HG03432 (cell line): ENCODE measurements at regions not wholly inside any gene's neighbourhood (a gene's known extent, or its start where the extent isn't known, plus 50 kb on each side); places are given as distances from the start of the nearest gene placed in this dataset.
A peak's percentile ranks its signal among the peaks of the same experiment; 100 is the strongest.

Experiments
- ATAC-seq: cut with Tn5 transposase; IDR thresholded peaks from one replicate; pipeline ENCODE4 v1.9.1; 2021; ENCODE audit warnings: mild to moderate bottlenecking, moderate library complexity; ENCODE audit not compliant: unreplicated experiment

GRCh38 chr4:36919721-36920120 lies 324.8 kb upstream of the NWD2 start:
- ATAC-seq: no peak

- ATAC-seq: no peak
These were observed 322.9 kb upstream of the NWD2 start for GRCh38 chr4:36921476-36922216.

- no peak for ATAC-seq
These were observed 313.9 kb upstream of the NWD2 start for GRCh38 chr4:36930562-36931111.

- ATAC-seq: no peak
These were observed 300.3 kb upstream of the NWD2 start for GRCh38 chr4:36944232-36944631.

GRCh38 chr4:36961420-36961819 lies 283.1 kb upstream of the NWD2 start:
- no peak for ATAC-seq

GRCh38 chr4:36966756-36967460 lies 277.6 kb upstream of the NWD2 start:
- no peak for ATAC-seq

- no peak for ATAC-seq
These were observed 265.0 kb upstream of the NWD2 start for GRCh38 chr4:36979533-36979932.

- ATAC-seq: peak; percentile 97
These were observed 254.2 kb upstream of the NWD2 start for GRCh38 chr4:36990128-36990872.

GRCh38 chr4:36997727-36998126 lies 246.8 kb upstream of the NWD2 start:
- ATAC-seq: peak; percentile 80

- no peak for ATAC-seq
These were observed 244.3 kb upstream of the NWD2 start for GRCh38 chr4:37000281-37000680.

GRCh38 chr4:37001688-37002436 lies 242.7 kb upstream of the NWD2 start:
- ATAC-seq: no peak

- ATAC-seq: no peak
These were observed 241.9 kb upstream of the NWD2 start for GRCh38 chr4:37002625-37003024.

- no peak for ATAC-seq
These were observed 236.3 kb upstream of the NWD2 start for GRCh38 chr4:37008199-37008598.

GRCh38 chr4:37014584-37014983 lies 230.0 kb upstream of the NWD2 start:
- ATAC-seq: no peak

GRCh38 chr4:37015391-37015790 lies 229.2 kb upstream of the NWD2 start:
- no peak for ATAC-seq

GRCh38 chr4:37023504-37023903 lies 221.0 kb upstream of the NWD2 start:
- peak; percentile 48 for ATAC-seq

GRCh38 chr4:37023996-37024395 lies 220.5 kb upstream of the NWD2 start:
- ATAC-seq: no peak

- ATAC-seq: no peak
These were observed 203.7 kb upstream of the NWD2 start for GRCh38 chr4:37040816-37041215.

GRCh38 chr4:37043342-37043741 lies 201.2 kb upstream of the NWD2 start:
- ATAC-seq: no peak

GRCh38 chr4:37051111-37051510 lies 193.4 kb upstream of the NWD2 start:
- ATAC-seq: no peak

GRCh38 chr4:37051866-37052265 lies 192.7 kb upstream of the NWD2 start:
- ATAC-seq: no peak
